ENCODE measurements at regions not wholly inside any gene's neighbourhood (a gene's known extent, or its start where the extent isn't known, plus 50 kb on each side); places are given as distances from the start of the nearest gene placed in this dataset.

GRCh38 chr1:90139837-90140236 is 144.9 kb downstream of the ZNF326 start:
- DNase-seq (ENCODE audit: low read depth) = no peak

- no peak for DNase-seq (ENCODE audit: low read depth)
These were observed 140.4 kb downstream of the ZNF326 start for GRCh38 chr1:90135286-90135685.

- no peak for DNase-seq (ENCODE audit: low read depth)
These were observed 139.5 kb downstream of the ZNF326 start for GRCh38 chr1:90134175-90134955.

GRCh38 chr1:90133133-90133532 is 138.2 kb downstream of the ZNF326 start:
- DNase-seq (ENCODE audit: low read depth) = peak; percentile 44

GRCh38 chr1:90132306-90132705 is 137.4 kb downstream of the ZNF326 start:
- DNase-seq (ENCODE audit: low read depth) = no peak

- DNase-seq (ENCODE audit: low read depth) = no peak
These were observed 132.5 kb downstream of the ZNF326 start for GRCh38 chr1:90127288-90127953.

GRCh38 chr1:90126834-90127233 is 131.9 kb downstream of the ZNF326 start:
- DNase-seq (ENCODE audit: low read depth) = no peak

GRCh38 chr1:90122654-90123340 is 127.9 kb downstream of the ZNF326 start:
- DNase-seq (ENCODE audit: low read depth) = no peak

GRCh38 chr1:90114521-90115141 is 119.7 kb downstream of the ZNF326 start:
- peak; percentile 59 for DNase-seq (ENCODE audit: low read depth)

GRCh38 chr1:90107990-90108389 is 113.1 kb downstream of the ZNF326 start:
- no peak for DNase-seq (ENCODE audit: low read depth)

- no peak for DNase-seq (ENCODE audit: low read depth)
These were observed 111.4 kb downstream of the ZNF326 start for GRCh38 chr1:90106311-90106710.

GRCh38 chr1:90104941-90105538 is 110.1 kb downstream of the ZNF326 start:
- no peak for DNase-seq (ENCODE audit: low read depth)

GRCh38 chr1:90100566-90100965 is 105.7 kb downstream of the ZNF326 start:
- no peak for DNase-seq (ENCODE audit: low read depth)

- DNase-seq (ENCODE audit: low read depth) = no peak
These were observed 97.5 kb downstream of the ZNF326 start for GRCh38 chr1:90092441-90092840.
